DMS153 treated with DMSO at 0.1 percent for 48 hours (cell line): ENCODE measurements at regions not wholly inside any gene's neighbourhood (a gene's known extent, or its start where the extent isn't known, plus 50 kb on each side); places are given as distances from the start of the nearest gene placed in this dataset.

ENCODE experiments used
- DNase-seq: peaks from one replicate; lab custom pipeline; 2025; ENCODE audit not compliant: unreplicated experiment; lab: John Stamatoyannopoulos, UW

GRCh38 chr15:93296759-93297500, 207.9 kb upstream of the RGMA start:
- no peak for DNase-seq

DNA sequence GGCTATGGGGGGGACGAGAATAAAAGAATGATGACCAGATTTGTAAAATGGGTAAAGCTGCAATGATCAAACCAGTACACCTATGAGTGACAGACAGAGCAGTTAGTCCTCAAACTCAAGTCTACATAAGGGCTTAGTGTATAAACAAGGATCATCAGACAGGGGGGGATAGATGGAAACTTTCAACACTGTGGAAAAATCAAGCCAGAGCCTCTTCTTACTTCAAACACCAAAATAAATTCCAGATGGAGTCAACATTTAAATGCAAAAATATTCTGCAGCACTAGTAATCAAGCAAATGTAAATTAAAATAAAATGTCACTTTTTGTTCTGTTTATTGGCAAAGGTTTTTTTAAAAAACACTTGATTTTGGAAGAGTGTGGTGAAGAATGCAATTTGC, 205.9 kb upstream of the RGMA start:
- DNase-seq, result no peak

GRCh38 chr15:93294066-93294465, 205.1 kb upstream of the RGMA start:
- no peak for DNase-seq

DNA sequence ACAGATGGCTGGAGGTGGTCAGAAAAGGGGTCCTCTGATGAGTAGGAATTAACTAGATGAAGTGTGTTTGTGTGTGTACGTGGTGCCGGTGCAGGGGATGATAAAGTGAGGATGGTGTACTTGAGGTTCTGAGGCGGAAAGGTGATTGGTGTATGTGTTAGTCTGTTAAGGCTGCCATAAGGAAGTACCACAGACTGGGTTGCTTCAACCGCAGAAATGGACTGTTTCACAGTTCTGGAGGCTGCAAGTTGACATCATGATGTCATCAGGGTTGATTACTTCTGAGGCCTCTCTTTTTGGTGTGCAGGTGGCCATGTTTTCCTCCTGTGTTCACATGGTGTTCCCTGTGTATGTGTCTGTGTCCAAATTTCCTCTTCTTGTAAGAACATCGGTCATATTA, 202.4 kb upstream of the RGMA start:
- no peak for DNase-seq

- DNase-seq, result no peak
Measured at GRCh38 chr15:93290618-93290946, 201.6 kb upstream of the RGMA start.

- no peak for DNase-seq
Measured at GRCh38 chr15:93289941-93290617, 201.1 kb upstream of the RGMA start.

DNA sequence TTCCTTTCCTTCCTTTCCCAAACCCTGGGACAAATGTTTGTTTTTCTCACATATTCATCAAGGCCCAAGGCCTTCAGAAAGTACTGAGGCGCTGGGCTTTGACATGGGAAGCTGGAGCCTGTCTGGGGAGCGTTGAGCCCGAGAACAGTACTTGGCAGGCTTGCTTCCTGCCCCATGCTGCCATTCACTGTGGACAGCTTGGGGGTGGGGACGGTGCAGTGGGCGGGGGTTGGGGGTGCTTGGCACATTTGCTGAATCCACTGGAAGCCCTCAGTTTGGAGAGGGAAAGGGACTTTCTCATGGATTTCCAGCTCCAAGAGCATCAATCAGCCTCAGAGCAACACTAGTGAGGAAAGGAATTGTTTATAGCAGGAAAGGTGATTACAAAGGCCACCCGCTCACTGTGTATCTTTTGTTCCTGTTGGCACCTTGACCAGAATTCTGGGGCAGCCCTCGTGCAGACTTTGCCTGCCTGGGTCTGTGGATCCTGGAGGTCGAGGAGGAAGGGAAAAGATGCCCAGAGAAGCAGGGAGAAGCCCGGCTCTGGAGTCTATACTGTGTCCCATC, 199.8 kb upstream of the RGMA start:
- DNase-seq, result no peak

DNA sequence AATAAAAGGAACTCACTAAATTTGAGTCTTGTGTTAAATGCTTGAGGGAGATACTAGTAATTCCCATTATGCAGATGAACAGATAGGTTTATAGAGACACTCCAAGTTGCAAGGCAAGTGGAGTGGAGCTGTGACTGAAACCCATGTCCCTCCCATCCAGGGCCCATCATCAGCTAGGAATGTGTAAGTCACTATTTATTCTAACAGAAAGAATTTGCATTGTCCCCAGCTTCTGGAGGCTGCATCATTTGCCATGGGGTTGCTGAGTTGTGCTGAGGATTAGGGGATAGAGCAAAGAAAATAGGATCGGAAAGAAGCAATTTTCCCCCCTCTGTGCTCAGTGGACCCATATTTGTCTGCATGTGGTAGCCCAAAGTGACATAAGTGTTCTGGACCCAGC, 197.4 kb upstream of the RGMA start:
- DNase-seq, result no peak

DNA sequence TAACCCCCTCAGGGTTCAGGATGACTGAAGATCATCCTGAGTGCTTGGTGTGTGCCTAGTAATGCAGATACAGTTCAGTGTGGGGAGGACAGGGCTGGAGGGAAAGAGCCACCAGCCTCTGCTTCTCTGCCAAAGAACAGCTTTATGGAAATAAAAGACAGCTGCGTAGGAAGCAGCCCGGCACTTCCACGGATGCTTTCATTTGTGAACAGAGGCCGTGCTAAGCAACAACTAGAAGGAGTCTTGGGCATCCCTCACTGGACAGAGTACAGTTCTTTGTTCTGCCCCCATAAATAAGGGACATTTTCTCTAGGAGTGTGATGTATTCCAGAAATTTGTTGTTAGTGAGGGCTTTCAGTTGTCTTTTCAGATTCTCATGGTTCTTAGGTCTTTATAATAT, 194.8 kb upstream of the RGMA start:
- no peak for DNase-seq

- no peak for DNase-seq
Measured at GRCh38 chr15:93282808-93283207, 193.8 kb upstream of the RGMA start.

- DNase-seq, result no peak
Measured at GRCh38 chr15:93278783-93279182, 189.8 kb upstream of the RGMA start.

DNA sequence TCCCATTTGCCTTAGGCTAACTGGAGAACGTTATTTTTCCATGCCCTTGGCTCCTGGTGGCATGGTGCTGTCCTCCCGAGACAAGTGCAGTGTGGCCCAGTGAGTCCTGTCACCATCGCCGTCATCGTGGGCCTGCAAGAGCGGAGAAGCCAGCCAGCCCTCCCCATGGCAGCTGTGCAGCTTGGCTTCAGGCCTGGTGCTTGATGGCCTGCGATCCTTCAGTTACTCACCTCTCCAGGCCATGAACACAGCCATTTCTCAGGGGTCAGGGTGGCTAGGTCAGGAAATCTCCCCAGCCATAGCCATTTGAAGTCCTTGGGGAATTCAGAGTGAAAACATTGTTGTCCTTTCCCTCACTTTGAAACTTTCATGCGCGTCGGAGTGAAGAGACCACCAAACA, 189.0 kb upstream of the RGMA start:
- no peak for DNase-seq

DNA sequence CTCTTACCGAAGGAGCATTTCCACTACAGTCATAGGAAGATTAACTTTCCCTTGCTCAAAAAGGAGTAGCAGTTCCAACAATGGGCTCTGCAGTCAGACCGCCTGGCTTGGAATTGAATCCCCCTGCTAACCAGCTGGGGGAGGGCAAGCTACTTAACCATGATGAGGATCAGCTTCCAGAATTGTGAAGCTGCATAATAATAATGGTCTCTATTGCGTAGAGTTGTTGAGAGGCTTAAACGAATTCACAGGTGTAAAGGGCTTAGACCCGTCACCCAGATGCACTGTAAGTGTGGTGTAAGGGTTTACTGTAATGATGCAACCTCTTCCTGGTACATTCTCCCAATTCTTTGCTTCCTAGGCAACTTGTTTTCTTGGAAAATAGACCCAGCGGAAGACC, 185.2 kb upstream of the RGMA start:
- no peak for DNase-seq

GRCh38 chr15:93271871-93272270, 182.9 kb upstream of the RGMA start:
- DNase-seq, result no peak

DNA sequence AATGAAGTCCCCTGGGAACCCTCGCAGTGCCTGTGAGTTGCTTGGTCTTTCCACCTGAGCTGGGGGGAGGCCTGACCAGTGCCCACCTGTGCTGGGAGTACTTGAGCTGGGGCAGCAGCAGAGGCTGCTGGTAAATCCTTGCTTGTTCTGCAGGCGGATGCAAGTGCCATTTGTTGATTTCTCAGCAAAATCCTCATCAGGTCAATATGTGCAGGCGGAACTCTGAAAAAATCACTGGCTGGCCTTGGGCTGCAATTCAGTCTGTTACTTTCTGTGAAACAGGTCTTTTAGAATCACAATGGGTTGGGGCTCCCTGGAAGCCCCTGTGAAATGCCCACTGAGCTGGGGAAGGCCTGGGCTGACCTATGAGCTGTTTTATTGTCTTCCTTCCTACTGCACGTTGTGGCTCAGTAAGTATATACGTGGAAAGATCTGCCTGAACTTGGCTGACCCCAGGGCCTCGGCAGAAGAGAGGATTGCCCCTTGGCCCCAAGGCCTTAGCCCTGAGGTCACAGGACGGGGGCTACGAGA, 182.0 kb upstream of the RGMA start:
- no peak for DNase-seq

DNA sequence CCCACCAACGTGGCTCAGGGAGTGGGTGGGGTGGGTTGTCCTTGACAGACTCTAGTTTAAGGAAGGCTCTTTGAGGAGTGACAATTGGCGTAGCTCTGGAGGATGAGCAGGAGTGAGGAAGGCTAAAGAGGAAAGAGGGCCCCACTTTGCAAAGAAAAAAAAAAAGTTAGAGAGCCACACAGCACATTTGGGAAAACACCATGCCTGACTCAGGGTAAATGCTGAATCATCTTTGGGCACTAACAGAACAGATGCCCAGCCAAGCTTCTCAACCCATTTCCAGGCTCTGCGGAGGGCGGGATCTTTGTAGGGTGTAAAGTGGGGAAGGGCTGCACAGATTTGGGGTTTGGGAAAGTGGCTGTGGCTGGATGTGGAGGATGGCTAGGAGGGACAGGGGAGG, 179.1 kb upstream of the RGMA start:
- no peak for DNase-seq

DNA sequence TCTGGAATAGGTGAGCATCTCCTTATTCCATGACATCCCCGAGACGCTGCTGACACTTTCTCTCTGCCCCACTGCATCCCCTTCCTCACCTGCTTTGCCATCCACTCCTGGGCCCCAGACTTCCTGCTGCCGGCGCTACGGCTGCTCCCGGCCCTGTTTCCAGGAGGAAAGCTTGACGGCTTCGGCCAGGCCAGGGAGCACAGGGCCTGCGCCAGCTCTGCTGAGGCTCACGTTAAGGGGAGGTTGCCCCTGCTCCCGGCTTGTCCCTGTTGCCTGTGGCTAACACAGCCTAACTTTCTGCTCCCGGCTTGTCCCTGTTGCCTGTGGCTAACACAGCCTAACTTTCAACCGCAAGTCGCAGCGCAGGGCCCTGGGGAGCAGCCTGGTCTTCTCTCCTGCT, 177.3 kb upstream of the RGMA start:
- DNase-seq, result no peak

DNA sequence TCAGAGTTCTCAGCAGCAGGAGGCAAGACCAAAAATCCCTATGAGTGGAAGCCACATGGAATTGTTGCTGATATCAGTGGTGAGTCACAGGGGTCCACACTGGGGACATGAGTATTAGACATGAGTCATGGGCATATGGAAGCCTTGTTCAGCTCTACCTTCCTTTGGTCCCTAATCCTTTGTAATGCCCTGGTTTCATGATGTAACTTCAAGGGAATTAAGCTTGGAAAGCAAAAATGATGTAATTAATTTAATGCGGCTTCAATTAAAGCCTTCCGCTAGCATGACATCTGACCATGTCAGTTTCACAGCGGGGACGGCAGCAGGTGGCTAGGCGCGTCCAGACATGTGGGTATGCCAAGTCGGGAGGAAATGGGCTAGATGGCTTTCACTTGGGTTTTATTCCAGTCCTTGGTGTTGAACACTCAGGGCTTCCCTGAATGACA, 176.1 kb upstream of the RGMA start:
- DNase-seq, result no peak

DNA sequence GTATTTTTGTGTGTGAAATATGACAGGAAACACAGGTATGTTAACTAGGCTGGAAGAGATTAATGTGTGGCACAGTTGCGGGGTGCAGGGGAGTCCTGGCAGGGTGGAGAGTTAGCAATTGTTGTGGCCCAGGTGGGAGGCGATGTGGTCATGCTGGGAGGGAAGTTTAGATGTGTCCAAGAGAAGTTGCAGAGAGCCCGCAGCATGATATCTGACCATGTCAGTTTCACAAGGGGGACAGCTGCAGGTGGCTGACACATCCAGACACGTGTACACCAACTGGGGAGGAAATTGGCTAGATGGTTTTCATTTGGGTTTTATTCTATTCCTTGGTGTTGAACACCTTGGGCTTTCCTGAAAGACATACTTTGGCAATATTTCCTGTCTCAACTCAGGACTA, 172.8 kb upstream of the RGMA start:
- no peak for DNase-seq

GRCh38 chr15:93257920-93258319, 168.9 kb upstream of the RGMA start:
- DNase-seq, result no peak

GRCh38 chr15:93253681-93254080, 164.7 kb upstream of the RGMA start:
- no peak for DNase-seq

- no peak for DNase-seq
Measured at GRCh38 chr15:93252780-93253179, 163.8 kb upstream of the RGMA start.
